ENCODE measurements at regions not wholly inside any gene's neighbourhood (a gene's known extent, or its start where the extent isn't known, plus 50 kb on each side); places are given as distances from the start of the nearest gene placed in this dataset.

DNA sequence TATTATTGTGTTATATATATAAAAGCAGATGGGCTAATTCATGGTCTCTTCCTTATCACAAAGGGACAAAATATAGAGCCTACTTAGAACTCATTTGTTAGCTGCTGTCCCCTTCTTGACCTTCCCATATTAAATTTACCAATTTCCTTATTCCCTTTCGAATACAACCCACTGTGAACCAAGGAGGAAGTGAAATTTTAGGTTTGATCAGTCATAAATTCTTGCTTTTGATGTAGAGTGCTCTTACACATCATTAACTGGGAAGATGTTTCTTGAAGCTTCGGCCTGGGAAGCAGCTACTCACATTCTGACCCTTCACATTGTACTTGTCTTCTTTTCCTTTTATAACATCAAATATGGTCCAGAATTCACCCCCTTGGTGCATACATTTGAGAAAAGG, 579.0 kb downstream of the LRFN5 start:
- Histone ChIP-seq H2AFZ (ENCODE audit: low read depth, low read length) (no peak overlapping the region), H3K27me3 (ENCODE audit: control insufficient read depth in 2 of 2, insufficient read depth in 2 of 2, low read length in 2 of 2) (no peaks in the 10 kb centered on the region), H3K4me3 (replicated peaks in 1 of 3; ENCODE audit: insufficient read depth in 1 of 3, low read depth in 1 of 3, low read length in 3 of 3) (no peak overlapping the region), H3K36me3 (ENCODE audit: control insufficient read depth in 2 of 2, extremely low read depth in 1 of 2, insufficient read depth in 2 of 2, low read length in 2 of 2) (no peaks in the 10 kb centered on the region), H3K9me3 (replicated peaks; ENCODE audit: control insufficient read depth, insufficient read depth, low read length) (no peaks in the 10 kb centered on the region), H3K79me2 (ENCODE audit: control insufficient read depth, insufficient read depth, low read length) (no peaks in the 10 kb centered on the region), H3K9ac (replicated peaks; ENCODE audit: extremely low read depth, insufficient read depth, low read length) (no peak overlapping the region), H4K20me1 (replicated peaks; ENCODE audit: control insufficient read depth, extremely low read depth, insufficient read depth, low read length) (no peaks in the 10 kb centered on the region), H3K9me1 (replicated peaks; ENCODE audit: control insufficient read depth, extremely low read depth, insufficient read depth, low read length) (no peaks in the 10 kb centered on the region), H3K4me2 (ENCODE audit: insufficient read depth, low read length) (no peak overlapping the region), H3K4me1 (ENCODE audit: control insufficient read depth, extremely low read depth, insufficient read depth, low read length) (no peaks in the 10 kb centered on the region), H3K27ac (ENCODE audit: insufficient read depth, low read depth, low read length) (no peak overlapping the region)
- ChIA-PET POLR2A (no interaction called here), CTCF (no interaction called here)
- no peak for FAIRE-seq
- dilution Hi-C loops (cut with MboI; ENCODE audit: extremely low pct_ligation_motif_present, low sequenced_read_pairs) (no loop called here), intact Hi-C loops (cut with micrococcal nuclease) (no loop called here)
- no TSS peak for BruUV-seq (replicated peaks)
- TF ChIP-seq POLR2A (IDR thresholded peaks at IDR 0.05; ENCODE audit: low read depth, low read length) (no peak), FOS (IDR thresholded peaks at IDR 0.05; ENCODE audit: borderline replicate concordance, insufficient read depth, low read length) (no peak), CTCF (IDR thresholded peaks at IDR 0.05; ENCODE audit: extremely low read depth in 1 of 2, insufficient read depth in 1 of 2, low read depth in 1 of 2, low read length in 2 of 2) (no peak), GATA2 (IDR thresholded peaks at IDR 0.05; ENCODE audit: insufficient read depth, insufficient read length, low read depth, low read length) (no peak), POLR2AphosphoS5 (IDR thresholded peaks at IDR 0.05; ENCODE audit: insufficient read depth, low read depth, low read length) (no peak), EZH2 (IDR thresholded peaks at IDR 0.05; ENCODE audit: borderline replicate concordance, low read depth, low read length, severe bottlenecking) (no peak), MYC (IDR thresholded peaks at IDR 0.05; ENCODE audit: low read depth, low read length) (no peak), JUN (IDR thresholded peaks at IDR 0.05; ENCODE audit: borderline replicate concordance, insufficient read depth, insufficient read length, low read depth) (no peak)
- TF ChIP-seq, protein P1, sequence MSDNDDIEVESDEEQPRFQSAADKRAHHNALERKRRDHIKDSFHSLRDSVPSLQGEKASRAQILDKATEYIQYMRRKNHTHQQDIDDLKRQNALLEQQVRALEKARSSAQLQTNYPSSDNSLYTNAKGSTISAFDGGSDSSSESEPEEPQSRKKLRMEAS (IDR thresholded peaks at IDR 0.05; ENCODE audit: insufficient read depth, insufficient read length): no peak
- DNase-seq (ENCODE audit: low read depth, low spot score): no peak

All from endothelial cell of umbilical vein (primary cell).